Cerebellar cortex (tissue), 1 donor: ENCODE measurements at regions not wholly inside any gene's neighbourhood (a gene's known extent, or its start where the extent isn't known, plus 50 kb on each side); places are given as distances from the start of the nearest gene placed in this dataset.

Experiments used
- DNase-seq: peaks from one replicate; pipeline ENCODE4 v3.0.0-alpha.2; 2015; ENCODE audit warnings: low spot score

DNA sequence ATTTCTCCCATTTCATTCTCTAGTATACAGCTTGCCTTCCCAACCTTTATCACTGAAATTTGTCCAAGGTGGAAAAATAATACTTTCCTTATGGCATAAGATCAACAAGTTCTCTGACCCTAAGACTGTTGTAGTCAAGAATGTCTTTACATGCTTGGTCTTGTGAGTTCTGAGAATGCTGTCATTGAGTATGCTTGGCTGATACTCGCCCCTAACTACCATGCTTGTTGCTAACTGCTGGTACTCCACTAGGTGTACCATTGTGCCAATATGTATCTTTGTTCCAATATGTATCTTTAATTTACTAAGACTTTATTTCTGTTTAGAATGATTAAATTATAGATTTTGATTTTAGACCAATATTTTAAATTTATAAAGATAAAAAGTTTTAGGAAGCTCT, 796.4 kb downstream of the PCDH7 start:
- DNase-seq, result no peak

GRCh38 chr4:31518796-31519250, 798.7 kb downstream of the PCDH7 start:
- DNase-seq, result no peak

- no peak for DNase-seq
Measured at GRCh38 chr4:31530555-31530954, 810.4 kb downstream of the PCDH7 start.

GRCh38 chr4:31538877-31539276, 818.7 kb downstream of the PCDH7 start:
- no peak for DNase-seq

GRCh38 chr4:31539284-31540069, 819.3 kb downstream of the PCDH7 start:
- DNase-seq, result no peak

DNA sequence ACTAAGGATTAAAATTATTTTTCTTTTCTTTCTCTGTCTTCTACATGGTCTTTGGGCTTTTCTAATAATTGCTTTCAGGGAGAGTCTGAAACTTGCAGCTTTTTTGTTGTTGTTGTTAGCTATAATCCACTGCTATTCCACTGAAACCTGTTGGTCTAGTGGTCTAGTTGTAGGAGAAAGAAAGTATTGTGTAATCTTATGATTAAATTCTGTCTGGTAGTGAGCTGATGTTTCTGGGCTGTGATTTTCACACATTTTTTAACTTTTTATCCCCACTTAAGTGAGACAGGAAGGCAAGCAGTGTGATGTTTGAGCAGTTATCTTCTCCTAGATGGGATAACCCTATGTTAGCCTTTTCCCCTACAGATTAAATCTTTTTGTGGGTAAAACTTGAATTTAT, 825.2 kb downstream of the PCDH7 start:
- DNase-seq, result no peak

DNA sequence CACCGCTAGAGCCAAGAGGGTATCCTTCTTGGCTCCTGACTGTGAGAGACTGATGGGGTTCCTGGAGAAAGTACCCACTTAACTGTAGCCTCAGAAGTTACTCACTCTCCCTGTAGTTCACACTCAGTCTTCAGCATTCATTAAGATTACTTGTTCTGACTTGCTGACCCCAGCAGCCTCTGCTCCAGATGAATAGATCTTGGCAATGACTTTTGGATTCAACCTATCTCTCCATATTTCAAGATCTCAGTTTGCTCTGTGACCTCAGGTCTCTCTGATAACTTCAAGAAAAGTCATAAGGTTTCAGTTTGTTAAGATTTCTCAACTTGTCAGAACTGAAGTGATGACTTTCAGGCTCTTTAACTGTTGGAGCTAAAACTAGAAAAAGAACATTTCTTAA, 825.6 kb downstream of the PCDH7 start:
- no peak for DNase-seq

- no peak for DNase-seq
Measured at GRCh38 chr4:31548021-31548420, 827.9 kb downstream of the PCDH7 start.

DNA sequence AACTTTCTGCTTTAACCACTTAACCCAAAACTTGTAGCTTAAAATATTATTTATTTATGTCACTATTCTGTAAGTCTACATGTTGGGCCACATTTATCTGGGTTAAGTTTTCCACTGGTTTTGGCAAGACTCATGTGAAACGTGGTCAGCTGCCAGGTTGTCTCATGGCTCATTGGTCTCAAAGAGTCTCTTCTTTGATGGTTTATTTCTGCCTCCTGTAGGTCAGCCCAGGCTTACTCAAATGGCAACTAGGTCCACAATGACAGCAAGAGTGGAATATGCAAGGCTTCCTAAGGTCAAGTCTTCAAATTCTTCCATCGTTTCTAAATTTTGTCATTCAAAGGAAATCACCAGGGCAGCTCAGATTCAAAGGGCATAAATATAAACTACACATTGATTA, 828.7 kb downstream of the PCDH7 start:
- no peak for DNase-seq

DNA sequence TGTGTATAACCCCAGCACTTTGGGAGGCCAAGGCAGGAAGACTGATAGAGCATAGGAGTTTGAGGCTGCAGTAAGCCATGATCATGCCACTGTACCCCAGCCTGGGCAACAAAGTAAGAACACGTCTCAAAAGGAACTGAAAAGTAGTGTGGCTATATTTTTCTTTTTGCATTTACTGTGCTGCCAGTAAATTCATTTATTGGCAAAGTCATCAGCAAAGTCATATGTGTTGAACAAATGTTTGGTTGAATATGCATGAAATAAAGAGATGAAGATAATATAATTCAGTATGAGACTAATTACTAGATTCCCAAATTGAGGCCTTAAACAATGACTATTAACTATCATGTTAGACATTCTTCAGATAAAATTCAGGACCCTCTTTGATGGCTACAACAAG, 829.1 kb downstream of the PCDH7 start:
- DNase-seq, result no peak

DNA sequence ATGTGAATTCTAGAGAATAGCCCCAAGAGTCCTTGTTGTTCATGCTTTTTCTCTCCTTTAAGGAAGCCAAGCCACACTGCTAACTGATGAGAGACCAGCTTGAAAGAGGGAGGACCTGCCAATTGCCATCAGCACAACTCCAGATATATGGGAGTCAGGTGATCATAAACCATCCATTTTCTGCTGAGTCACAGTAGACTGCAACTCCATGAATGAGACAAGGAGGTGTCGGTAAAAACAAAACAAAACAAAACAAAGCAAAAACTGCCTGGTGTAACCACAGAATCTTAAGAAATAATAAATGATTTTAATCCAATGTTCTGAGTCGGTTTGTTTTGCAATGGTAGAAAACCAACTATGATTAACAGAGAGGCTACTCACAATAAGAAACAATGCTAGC, 837.3 kb downstream of the PCDH7 start:
- DNase-seq, result no peak

GRCh38 chr4:31573554-31573953, 853.4 kb downstream of the PCDH7 start:
- DNase-seq, result no peak

GRCh38 chr4:31575504-31575903, 855.3 kb downstream of the PCDH7 start:
- DNase-seq, result no peak

DNA sequence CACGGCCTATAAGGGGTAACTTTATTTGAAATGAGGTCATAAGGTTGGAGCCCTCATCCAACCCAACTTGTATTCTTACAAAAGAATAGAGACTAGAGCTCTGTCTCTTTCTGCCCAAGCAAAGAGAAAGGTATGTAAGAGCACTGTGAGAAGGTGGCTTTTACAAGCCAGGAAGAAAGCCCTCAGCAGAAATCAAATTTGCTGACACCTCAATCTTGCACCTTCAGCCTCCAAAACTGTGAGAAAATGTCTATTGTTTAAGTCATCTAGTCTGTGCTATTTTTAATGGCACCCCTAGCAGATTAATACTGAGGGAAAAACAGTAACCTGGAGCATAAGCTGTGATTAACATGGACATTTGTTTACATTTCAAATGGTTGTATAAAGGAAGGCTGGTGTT, 860.7 kb downstream of the PCDH7 start:
- no peak for DNase-seq

GRCh38 chr4:31585503-31585902, 865.3 kb downstream of the PCDH7 start:
- no peak for DNase-seq

DNA sequence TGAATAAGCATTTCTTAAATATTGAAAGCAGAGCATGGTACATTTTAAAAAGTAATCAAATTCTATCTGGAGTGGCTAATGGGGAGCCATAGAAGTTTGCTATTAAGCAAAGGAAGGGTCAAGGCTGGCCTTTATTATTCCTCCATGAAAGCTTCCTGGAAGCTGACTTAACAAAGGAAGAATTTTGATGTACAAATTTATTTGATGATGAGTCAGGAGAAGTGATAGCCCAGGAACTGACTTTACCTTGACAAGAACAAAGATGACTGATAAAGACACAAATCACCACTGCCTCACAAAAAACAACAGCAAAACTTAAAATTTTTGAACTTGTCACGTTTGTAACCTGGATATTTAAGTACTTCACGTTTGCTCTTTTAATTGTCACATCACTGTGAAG, 872.1 kb downstream of the PCDH7 start:
- no peak for DNase-seq

- DNase-seq, result no peak
Measured at GRCh38 chr4:31595496-31595895, 875.3 kb downstream of the PCDH7 start.

DNA sequence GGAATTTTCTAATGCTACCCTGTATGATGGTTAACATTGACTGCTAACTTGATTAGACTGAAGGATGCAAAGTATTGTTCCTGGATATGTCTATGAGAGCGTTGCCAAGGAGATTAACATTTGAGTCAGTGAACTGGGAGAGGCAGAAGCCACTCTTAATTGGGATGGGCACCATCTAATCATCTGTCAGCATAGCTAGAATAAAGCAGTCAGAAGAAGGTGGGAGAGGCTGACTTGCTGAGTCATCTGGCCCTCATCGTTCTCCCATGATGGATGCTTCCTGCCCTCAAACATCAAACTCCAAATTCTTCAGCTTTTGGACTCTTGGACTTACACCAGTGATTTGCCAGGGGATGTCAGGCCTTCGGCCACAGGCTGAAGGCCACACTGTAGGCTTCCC, 878.5 kb downstream of the PCDH7 start:
- DNase-seq, result no peak

DNA sequence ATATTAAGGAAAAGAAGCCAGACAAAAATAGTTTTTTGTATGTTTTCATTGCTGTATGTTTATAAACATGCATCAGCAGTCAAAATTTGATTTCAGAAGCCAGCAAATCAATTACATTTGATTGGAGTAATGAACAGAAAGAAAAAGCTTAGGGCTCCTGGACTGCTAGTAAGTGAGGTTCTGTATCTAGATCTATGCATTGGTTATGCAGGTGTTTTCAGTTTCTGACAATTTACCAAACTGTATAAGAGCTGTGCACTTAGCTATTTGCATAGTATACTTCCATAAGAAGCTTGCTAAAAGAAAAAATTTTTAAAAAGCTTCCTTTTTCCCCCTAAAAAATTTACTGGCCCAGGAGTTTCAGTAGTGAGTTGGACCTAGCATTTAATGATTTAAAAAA, 881.6 kb downstream of the PCDH7 start:
- DNase-seq, result no peak

- no peak for DNase-seq
Measured at GRCh38 chr4:31613946-31614623, 893.9 kb downstream of the PCDH7 start.

- no peak for DNase-seq
Measured at GRCh38 chr4:31617667-31618066, 897.5 kb downstream of the PCDH7 start.

DNA sequence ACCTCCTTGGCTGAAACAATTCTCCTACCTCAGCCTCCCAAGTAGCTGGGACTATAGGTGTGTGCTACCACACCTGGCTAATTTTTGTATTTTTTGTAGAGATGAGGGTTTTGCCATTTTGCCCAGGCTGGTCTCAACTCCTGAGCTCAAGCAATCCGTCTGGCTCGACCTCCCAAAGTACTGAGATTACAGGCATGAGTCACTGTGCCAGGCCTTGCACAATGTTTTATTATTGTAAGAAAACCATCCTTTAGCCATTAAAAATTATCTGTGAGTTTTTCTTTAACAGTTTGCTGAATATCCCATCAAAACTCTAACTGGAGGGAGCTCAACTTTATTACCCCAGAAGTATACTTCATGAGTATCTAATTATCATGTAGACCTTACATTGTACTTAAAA, 900.3 kb downstream of the PCDH7 start:
- no peak for DNase-seq

GRCh38 chr4:31645236-31645635, 925.1 kb downstream of the PCDH7 start:
- DNase-seq, result no peak

GRCh38 chr4:31647786-31648185, 927.6 kb downstream of the PCDH7 start:
- DNase-seq, result no peak
